Esophagus muscularis mucosa (tissue), 4 donors: ENCODE measurements at regions not wholly inside any gene's neighbourhood (a gene's known extent, or its start where the extent isn't known, plus 50 kb on each side); places are given as distances from the start of the nearest gene placed in this dataset.

Source experiments
- EP300 ChIP-seq: sonication (generic); formaldehyde crosslinking; IDR thresholded peaks from one replicate; pipeline ENCODE4 v1.6.1; 2017; ENCODE audit warnings: antibody characterized with exemption
- POLR2A ChIP-seq: fragments of 450-650 bp; IDR thresholded peaks from one replicate; pipeline ENCODE4 v1.6.1; 2017; ENCODE audit warnings: antibody characterized with exemption, moderate library complexity, mild to moderate bottlenecking, low read depth
- TF ChIP-seq, protein P1 (sequence below), 3 experiments: fragments of 200-600 bp in 2 of 3; fragments of 450-650 bp in 1 of 3; sonication (generic) in 2 of 3; IDR thresholded peaks; one replicate each; pipeline ENCODE4 v1.5.1; 2017 to 2019; ENCODE audit warnings: antibody characterized with exemption in 3 of 3, mild to moderate bottlenecking in 2 of 3, moderate library complexity in 1 of 3

DNA sequence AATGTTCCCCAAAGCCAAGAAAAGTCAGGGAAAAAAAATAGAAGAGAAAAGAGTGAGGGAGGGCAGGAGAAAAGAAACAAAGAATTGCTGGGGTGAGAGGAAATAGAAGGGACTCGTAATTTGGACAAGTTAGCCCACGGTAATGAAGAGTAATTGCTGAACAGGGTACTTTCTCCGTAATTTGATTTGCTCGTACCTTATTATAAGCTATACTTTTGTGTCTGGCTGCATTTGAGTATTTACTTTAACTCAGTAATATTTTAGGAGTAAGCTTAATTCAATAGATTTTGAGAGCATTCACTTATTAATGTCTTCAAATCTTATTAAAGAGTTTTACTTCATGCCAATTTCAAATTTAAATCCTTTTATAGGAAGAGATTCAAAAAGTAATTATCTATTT is 527.5 kb downstream of the COL11A1 start:
- TF ChIP-seq, protein P1, sequence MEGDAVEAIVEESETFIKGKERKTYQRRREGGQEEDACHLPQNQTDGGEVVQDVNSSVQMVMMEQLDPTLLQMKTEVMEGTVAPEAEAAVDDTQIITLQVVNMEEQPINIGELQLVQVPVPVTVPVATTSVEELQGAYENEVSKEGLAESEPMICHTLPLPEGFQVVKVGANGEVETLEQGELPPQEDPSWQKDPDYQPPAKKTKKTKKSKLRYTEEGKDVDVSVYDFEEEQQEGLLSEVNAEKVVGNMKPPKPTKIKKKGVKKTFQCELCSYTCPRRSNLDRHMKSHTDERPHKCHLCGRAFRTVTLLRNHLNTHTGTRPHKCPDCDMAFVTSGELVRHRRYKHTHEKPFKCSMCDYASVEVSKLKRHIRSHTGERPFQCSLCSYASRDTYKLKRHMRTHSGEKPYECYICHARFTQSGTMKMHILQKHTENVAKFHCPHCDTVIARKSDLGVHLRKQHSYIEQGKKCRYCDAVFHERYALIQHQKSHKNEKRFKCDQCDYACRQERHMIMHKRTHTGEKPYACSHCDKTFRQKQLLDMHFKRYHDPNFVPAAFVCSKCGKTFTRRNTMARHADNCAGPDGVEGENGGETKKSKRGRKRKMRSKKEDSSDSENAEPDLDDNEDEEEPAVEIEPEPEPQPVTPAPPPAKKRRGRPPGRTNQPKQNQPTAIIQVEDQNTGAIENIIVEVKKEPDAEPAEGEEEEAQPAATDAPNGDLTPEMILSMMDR (IDR thresholded peaks at IDR 0.05), result no peak
- no peak for TF ChIP-seq POLR2A
- TF ChIP-seq EP300, result no peak
